Neural cell (in vitro differentiated cells): ENCODE measurements at regions not wholly inside any gene's neighbourhood (a gene's known extent, or its start where the extent isn't known, plus 50 kb on each side); places are given as distances from the start of the nearest gene placed in this dataset.

Source experiments
- H2AFZ ChIP-seq: fragments of 200-600, 300-800 bp; sonication (generic), shearing (Covaris generic); 2 replicates; pipeline ENCODE4 v1.6.0; 2014; ENCODE audit warnings: low read depth, mild to moderate bottlenecking, antibody characterized with exemption, low read length, moderate library complexity
- H3F3A ChIP-seq: fragments of 200-600 bp; shearing (Covaris generic); 2 replicates; pipeline ENCODE4 v1.6.1; 2016; ENCODE audit warnings: mild to moderate bottlenecking, moderate library complexity, mixed read lengths, antibody characterized with exemption, low read length; ENCODE audit not compliant: insufficient read depth, poor library complexity, severe bottlenecking
- H3K27ac ChIP-seq: fragments of 200-600, 300-800 bp; sonication (generic), shearing (Covaris generic); 2 replicates; pipeline ENCODE4 v1.5.1; 2014; ENCODE audit warnings: mild to moderate bottlenecking, low read length, moderate library complexity
- H3K27me3 ChIP-seq: fragments of 300-800, 200-600 bp; sonication (generic), shearing (Covaris generic); 2 replicates; pipeline ENCODE4 v1.6.0; 2014; ENCODE audit warnings: mild to moderate bottlenecking, low read depth, low read length, moderate library complexity; ENCODE audit not compliant: insufficient read depth
- H3K36me3 ChIP-seq: fragments of 300-800, 200-600 bp; sonication (generic), shearing (Covaris generic); 2 replicates; pipeline ENCODE4 v1.5.1; 2014; ENCODE audit warnings: mild to moderate bottlenecking, antibody characterized with exemption, low read length, moderate library complexity; ENCODE audit not compliant: insufficient read depth
- H3K4me2 ChIP-seq: fragments of 300-800, 200-600 bp; sonication (generic), shearing (Covaris generic); 2 replicates; pipeline ENCODE4 v1.6.0; 2014; ENCODE audit warnings: mild to moderate bottlenecking, low read length
- H3K4me3 ChIP-seq: fragments of 300-800, 200-600 bp; sonication (generic), shearing (Covaris generic); 2 replicates; pipeline ENCODE4 v1.5.1; 2014; ENCODE audit warnings: mild to moderate bottlenecking, low read length, moderate library complexity
- H3K79me2 ChIP-seq: fragments of 200-600 bp; shearing (Covaris generic); replicated peaks from 2 replicates; pipeline ENCODE4 v1.6.0; 2014; ENCODE audit warnings: mild to moderate bottlenecking, low read length, moderate library complexity; ENCODE audit not compliant: insufficient read depth
- H3K9ac ChIP-seq: fragments of 300-800, 200-600 bp; sonication (generic), shearing (Covaris generic); 2 replicates; pipeline ENCODE4 v1.6.1; 2016; ENCODE audit warnings: mild to moderate bottlenecking, low read length, mixed read lengths
- H3K9me2 ChIP-seq: fragments of 200-600 bp; shearing (Covaris generic); 2 replicates; pipeline ENCODE4 v1.6.1; 2016; ENCODE audit warnings: mild to moderate bottlenecking, low read length, mixed read lengths; ENCODE audit not compliant: insufficient read depth
- H3K9me3 ChIP-seq: fragments of 200-600, 300-800 bp; sonication (generic), shearing (Covaris generic); 2 replicates; pipeline ENCODE4 v1.6.1; 2016; ENCODE audit warnings: mild to moderate bottlenecking, mixed run types, low read length, moderate library complexity, mixed read lengths
- H4K20me1 ChIP-seq: fragments of 200-600 bp; shearing (Covaris generic); 2 replicates; pipeline ENCODE4 v1.6.1; 2016; ENCODE audit warnings: mild to moderate bottlenecking, mixed run types; ENCODE audit not compliant: insufficient read depth
- EP300 ChIP-seq: fragments of 450-650 bp; conservative IDR thresholded peaks from 2 replicates; pipeline ENCODE4 v1.6.1; 2014; ENCODE audit warnings: antibody characterized with exemption, mild to moderate bottlenecking, moderate library complexity; ENCODE audit not compliant: poor library complexity, severe bottlenecking
- EZH2 ChIP-seq: fragments of 200-600, 300-800 bp; shearing (Covaris generic), sonication (generic); IDR thresholded peaks from 2 replicates; pipeline ENCODE4 v1.6.1; 2014; ENCODE audit warnings: antibody characterized with exemption, low read length, borderline replicate concordance, mild to moderate bottlenecking; ENCODE audit not compliant: insufficient read depth, poor library complexity, severe bottlenecking
- MXI1 ChIP-seq: fragments of 450-650 bp; conservative IDR thresholded peaks from 2 replicates; pipeline ENCODE4 v1.6.1; 2014; ENCODE audit warnings: antibody characterized with exemption, mild to moderate bottlenecking; ENCODE audit not compliant: poor library complexity, severe bottlenecking
- POLR2AphosphoS5 ChIP-seq: IDR thresholded peaks from 2 replicates; pipeline ENCODE4 v1.6.1; 2012
- RAD21 ChIP-seq: fragments of 450-650 bp; conservative IDR thresholded peaks from 2 replicates; pipeline ENCODE4 v1.6.1; 2014; ENCODE audit warnings: antibody characterized with exemption, mild to moderate bottlenecking, moderate library complexity
- SMC3 ChIP-seq: fragments of 450-650 bp; conservative IDR thresholded peaks from 2 replicates; pipeline ENCODE4 v1.6.1; 2014; ENCODE audit warnings: antibody characterized with exemption, mild to moderate bottlenecking, moderate library complexity; ENCODE audit not compliant: poor library complexity
- TAF1 ChIP-seq: IDR thresholded peaks from 2 replicates; pipeline ENCODE4 v1.6.1; 2012; ENCODE audit warnings: low read depth
- TF ChIP-seq, protein P1 (sequence below): IDR thresholded peaks from 2 replicates; pipeline ENCODE4 v1.6.1; 2012; ENCODE audit warnings: borderline replicate concordance
- TF ChIP-seq, protein P2 (sequence below): fragments of 450-650 bp; IDR thresholded peaks from 2 replicates; pipeline ENCODE4 v1.5.1; 2014; ENCODE audit warnings: antibody characterized with exemption, mild to moderate bottlenecking, moderate library complexity; ENCODE audit not compliant: poor library complexity, severe bottlenecking

DNA sequence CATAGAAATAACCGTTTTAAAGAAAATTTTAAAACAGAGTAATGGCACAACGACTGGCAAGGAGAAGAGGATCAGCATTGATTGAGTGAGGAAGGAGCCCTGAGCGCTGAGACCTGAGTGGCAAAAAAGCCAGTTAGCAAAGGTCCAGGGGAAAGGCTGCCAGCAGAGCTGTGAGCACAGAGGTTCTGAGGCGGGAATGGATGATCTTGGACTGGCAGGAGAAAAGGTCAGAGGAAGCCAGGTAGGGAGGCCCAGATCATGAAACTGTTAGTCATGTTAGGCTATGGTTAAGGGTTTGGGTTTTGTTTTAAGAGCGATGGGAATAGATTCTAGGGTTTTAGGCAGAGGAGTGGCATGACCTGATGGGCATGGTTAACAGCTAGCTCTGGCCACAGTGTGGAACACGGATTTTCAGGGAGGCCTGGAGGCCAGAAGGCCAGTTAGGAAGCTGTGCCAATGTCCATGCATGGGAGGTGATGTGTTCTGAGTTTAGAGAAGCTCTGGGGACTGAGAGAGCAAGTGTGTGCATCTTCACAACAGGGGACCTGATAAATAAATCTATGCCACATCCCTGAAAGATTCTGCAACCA lies 57.7 kb upstream of the GALNT10 start:
- H3K27ac ChIP-seq, result no peak overlapping the region
- no peaks in the 10 kb centered on the region for H3K27me3 ChIP-seq
- H3K36me3 ChIP-seq, result no peaks in the 10 kb centered on the region
- H3K9ac ChIP-seq, result no peak overlapping the region
- no peaks in the 10 kb centered on the region for H3F3A ChIP-seq
- TF ChIP-seq, protein P1, sequence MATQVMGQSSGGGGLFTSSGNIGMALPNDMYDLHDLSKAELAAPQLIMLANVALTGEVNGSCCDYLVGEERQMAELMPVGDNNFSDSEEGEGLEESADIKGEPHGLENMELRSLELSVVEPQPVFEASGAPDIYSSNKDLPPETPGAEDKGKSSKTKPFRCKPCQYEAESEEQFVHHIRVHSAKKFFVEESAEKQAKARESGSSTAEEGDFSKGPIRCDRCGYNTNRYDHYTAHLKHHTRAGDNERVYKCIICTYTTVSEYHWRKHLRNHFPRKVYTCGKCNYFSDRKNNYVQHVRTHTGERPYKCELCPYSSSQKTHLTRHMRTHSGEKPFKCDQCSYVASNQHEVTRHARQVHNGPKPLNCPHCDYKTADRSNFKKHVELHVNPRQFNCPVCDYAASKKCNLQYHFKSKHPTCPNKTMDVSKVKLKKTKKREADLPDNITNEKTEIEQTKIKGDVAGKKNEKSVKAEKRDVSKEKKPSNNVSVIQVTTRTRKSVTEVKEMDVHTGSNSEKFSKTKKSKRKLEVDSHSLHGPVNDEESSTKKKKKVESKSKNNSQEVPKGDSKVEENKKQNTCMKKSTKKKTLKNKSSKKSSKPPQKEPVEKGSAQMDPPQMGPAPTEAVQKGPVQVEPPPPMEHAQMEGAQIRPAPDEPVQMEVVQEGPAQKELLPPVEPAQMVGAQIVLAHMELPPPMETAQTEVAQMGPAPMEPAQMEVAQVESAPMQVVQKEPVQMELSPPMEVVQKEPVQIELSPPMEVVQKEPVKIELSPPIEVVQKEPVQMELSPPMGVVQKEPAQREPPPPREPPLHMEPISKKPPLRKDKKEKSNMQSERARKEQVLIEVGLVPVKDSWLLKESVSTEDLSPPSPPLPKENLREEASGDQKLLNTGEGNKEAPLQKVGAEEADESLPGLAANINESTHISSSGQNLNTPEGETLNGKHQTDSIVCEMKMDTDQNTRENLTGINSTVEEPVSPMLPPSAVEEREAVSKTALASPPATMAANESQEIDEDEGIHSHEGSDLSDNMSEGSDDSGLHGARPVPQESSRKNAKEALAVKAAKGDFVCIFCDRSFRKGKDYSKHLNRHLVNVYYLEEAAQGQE, result no peak
- TF ChIP-seq POLR2AphosphoS5 (no peak), SMC3 (no peak), EZH2 (no peak), EP300 (no peak), RAD21 (no peak), TAF1 (no peak), MXI1 (no peak)
- TF ChIP-seq, protein P2, sequence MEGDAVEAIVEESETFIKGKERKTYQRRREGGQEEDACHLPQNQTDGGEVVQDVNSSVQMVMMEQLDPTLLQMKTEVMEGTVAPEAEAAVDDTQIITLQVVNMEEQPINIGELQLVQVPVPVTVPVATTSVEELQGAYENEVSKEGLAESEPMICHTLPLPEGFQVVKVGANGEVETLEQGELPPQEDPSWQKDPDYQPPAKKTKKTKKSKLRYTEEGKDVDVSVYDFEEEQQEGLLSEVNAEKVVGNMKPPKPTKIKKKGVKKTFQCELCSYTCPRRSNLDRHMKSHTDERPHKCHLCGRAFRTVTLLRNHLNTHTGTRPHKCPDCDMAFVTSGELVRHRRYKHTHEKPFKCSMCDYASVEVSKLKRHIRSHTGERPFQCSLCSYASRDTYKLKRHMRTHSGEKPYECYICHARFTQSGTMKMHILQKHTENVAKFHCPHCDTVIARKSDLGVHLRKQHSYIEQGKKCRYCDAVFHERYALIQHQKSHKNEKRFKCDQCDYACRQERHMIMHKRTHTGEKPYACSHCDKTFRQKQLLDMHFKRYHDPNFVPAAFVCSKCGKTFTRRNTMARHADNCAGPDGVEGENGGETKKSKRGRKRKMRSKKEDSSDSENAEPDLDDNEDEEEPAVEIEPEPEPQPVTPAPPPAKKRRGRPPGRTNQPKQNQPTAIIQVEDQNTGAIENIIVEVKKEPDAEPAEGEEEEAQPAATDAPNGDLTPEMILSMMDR, result no peak
- no peaks in the 10 kb centered on the region for H3K79me2 ChIP-seq
- no peaks in the 10 kb centered on the region for H4K20me1 ChIP-seq
- H3K9me2 ChIP-seq, result no peaks in the 10 kb centered on the region
- H3K9me3 ChIP-seq, result no peaks in the 10 kb centered on the region
- no peak overlapping the region for H2AFZ ChIP-seq
- H3K4me2 ChIP-seq, result no peak overlapping the region
- H3K4me3 ChIP-seq, result no peak overlapping the region

DNA sequence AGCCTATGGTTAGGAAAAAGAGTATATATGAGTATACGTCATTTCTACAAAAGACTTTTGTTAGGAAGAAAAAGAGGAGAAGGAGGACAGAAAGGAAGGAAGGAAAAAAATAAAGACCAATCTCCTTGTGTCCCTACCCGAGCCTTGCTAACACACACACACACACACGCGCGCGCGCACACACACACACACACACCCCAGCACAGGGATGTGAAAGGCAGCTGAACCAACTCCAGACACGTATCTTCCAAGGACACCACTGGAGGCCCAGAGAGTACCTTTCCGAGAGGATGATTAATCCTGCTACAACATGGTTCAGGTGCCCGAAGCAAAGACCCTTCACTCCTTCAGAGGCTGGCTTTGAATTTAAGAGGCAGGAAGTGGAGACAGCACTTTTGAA lies 56.9 kb upstream of the GALNT10 start:
- TF ChIP-seq POLR2AphosphoS5 (no peak), SMC3 (no peak)
- H3K4me2 ChIP-seq, result no peak overlapping the region
- H3K36me3 ChIP-seq, result no peaks in the 10 kb centered on the region
- no peaks in the 10 kb centered on the region for H3K27me3 ChIP-seq
- no peaks in the 10 kb centered on the region for H3F3A ChIP-seq
- no peaks in the 10 kb centered on the region for H3K9me3 ChIP-seq
- H2AFZ ChIP-seq, result no peak overlapping the region
- H3K9me2 ChIP-seq, result no peaks in the 10 kb centered on the region
- H3K27ac ChIP-seq, result no peak overlapping the region
- H3K9ac ChIP-seq, result no peak overlapping the region
- H3K4me3 ChIP-seq, result no peak overlapping the region
- no peaks in the 10 kb centered on the region for H3K79me2 ChIP-seq
- H4K20me1 ChIP-seq, result no peaks in the 10 kb centered on the region

DNA sequence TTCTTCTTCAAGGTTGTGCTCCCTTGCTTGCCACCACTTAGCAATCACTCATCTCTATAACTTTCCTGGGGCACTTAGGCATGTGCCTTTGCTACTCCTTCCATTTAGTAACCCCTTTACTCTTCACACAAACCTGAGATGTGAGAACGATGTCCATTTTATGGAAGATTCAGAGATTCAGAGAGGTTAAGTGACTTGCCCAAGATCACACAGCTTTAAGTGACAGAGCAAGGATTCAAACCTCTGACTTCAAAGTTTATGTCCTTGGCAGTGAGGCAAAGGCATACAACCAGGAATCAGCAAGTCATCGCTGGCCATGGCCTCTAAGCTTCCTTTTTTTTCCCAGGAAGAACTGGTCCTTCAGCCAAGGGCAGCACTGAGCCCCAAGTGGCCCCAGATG lies 56.0 kb upstream of the GALNT10 start:
- no peaks in the 10 kb centered on the region for H3K27me3 ChIP-seq
- no peak overlapping the region for H3K4me3 ChIP-seq
- H3K79me2 ChIP-seq, result no peaks in the 10 kb centered on the region
- no peaks in the 10 kb centered on the region for H3K9me2 ChIP-seq
- no peak overlapping the region for H3K9ac ChIP-seq
- no peak overlapping the region for H3K4me2 ChIP-seq
- H4K20me1 ChIP-seq, result no peaks in the 10 kb centered on the region
- H2AFZ ChIP-seq, result no peak overlapping the region
- H3K27ac ChIP-seq, result no peak overlapping the region
- TF ChIP-seq, protein P1, result no peak
- TF ChIP-seq RAD21 (no peak), EZH2 (no peak), TAF1 (no peak), SMC3 (no peak), MXI1 (no peak), EP300 (no peak), POLR2AphosphoS5 (no peak)
- TF ChIP-seq, protein P2, result no peak
- no peaks in the 10 kb centered on the region for H3K36me3 ChIP-seq
- H3F3A ChIP-seq, result no peaks in the 10 kb centered on the region
- H3K9me3 ChIP-seq, result no peaks in the 10 kb centered on the region
